Lung (tissue), 11 donors: ENCODE measurements at regions not wholly inside any gene's neighbourhood (a gene's known extent, or its start where the extent isn't known, plus 50 kb on each side); places are given as distances from the start of the nearest gene placed in this dataset.

Source experiments
- ATAC-seq: fragments of 200-7000 bp; cut with Tn5 transposase; one replicate; pipeline ENCODE4 v1.9.1; 2020; ENCODE audit warnings: moderate number of reproducible peaks; ENCODE audit not compliant: insufficient read depth, low FRiP score
- DNase-seq, 3 donors: peaks; one replicate each; pipeline ENCODE4 v3.0.0-alpha.2; 2013 to 2017
- H3K27ac ChIP-seq, 2 donors: one replicate each; pipeline ENCODE4 v1.5.1; 2013; ENCODE audit warnings: mild to moderate bottlenecking in 2 of 2, moderate library complexity in 2 of 2, control low read depth in 1 of 2, inconsistent platforms in 1 of 2, low read depth in 1 of 2, low read length in 1 of 2
- H3K27me3 ChIP-seq, 3 donors: one replicate each; pipeline ENCODE4 v1.5.1; 2013; ENCODE audit warnings: low read length in 2 of 3; ENCODE audit not compliant: control insufficient read depth in 3 of 3, insufficient read depth in 3 of 3
- H3K36me3 ChIP-seq, 4 donors: one replicate each; pipeline ENCODE4 v1.5.1; 2013; ENCODE audit warnings: low read length in 4 of 4, mild to moderate bottlenecking in 1 of 4, moderate library complexity in 1 of 4; ENCODE audit not compliant: control insufficient read depth in 4 of 4, insufficient read depth in 4 of 4
- H3K4me1 ChIP-seq, 5 donors: one replicate each; pipeline ENCODE4 v1.5.1; 2013; ENCODE audit warnings: low read length in 5 of 5, mild to moderate bottlenecking in 2 of 5, moderate library complexity in 1 of 5; ENCODE audit not compliant: control insufficient read depth in 5 of 5, insufficient read depth in 5 of 5
- H3K4me3 ChIP-seq: one replicate; pipeline ENCODE4 v1.5.1; 2013; ENCODE audit warnings: mild to moderate bottlenecking, control low read depth, moderate library complexity
- H3K9ac ChIP-seq, 2 donors: one replicate each; pipeline ENCODE4 v1.5.1; 2013; ENCODE audit warnings: low read length in 2 of 2, control low read depth in 1 of 2; ENCODE audit not compliant: insufficient read depth in 1 of 2
- H3K9me3 ChIP-seq, 4 donors: one replicate each; pipeline ENCODE4 v1.5.1; 2013; ENCODE audit warnings: low read length in 3 of 4, mild to moderate bottlenecking in 1 of 4, moderate library complexity in 1 of 4; ENCODE audit not compliant: control insufficient read depth in 4 of 4, insufficient read depth in 3 of 4
- CTCF ChIP-seq: IDR thresholded peaks from 2 replicates; pipeline ENCODE4 v1.5.1; 2012; ENCODE audit warnings: mild to moderate bottlenecking; ENCODE audit errors: control extremely low read depth, extremely low read depth
- WGBS, 2 donors: extraction: QIAGEN DNeasy Blood & Tissue Kit; methylation state at CpG; one replicate each; pipeline ENCODE4 v1.1.7; 2013; 5-methylcytosine and 5-hydroxymethylcytosine counted together
- donor health status: control.
- donor health status: control.
- donor health status: Bipolar disorder and iron deficiency.
- donor health status: healthy.
- donor health status: DM: yes; HTN: yes; CAD: no.

GRCh38 chr3:86388820-86389219 lies 602.1 kb downstream of the VGLL3 start:
- Histone ChIP-seq H3K4me1 (no peaks in the 10 kb centered on the region), H3K36me3 (no peaks in the 10 kb centered on the region), H3K27ac (no peak overlapping the region), H3K4me3 (no peak overlapping the region), H3K9me3 (no peaks in the 10 kb centered on the region), H3K27me3 (no peaks in the 10 kb centered on the region), H3K9ac (no peak overlapping the region)
- no peak for ATAC-seq
- no peak for DNase-seq
- TF ChIP-seq CTCF: no peak
- WGBS, 2 donors: 82% methylated on average over 4 of the region's 4 CpGs

GRCh38 chr3:86382556-86382955 lies 608.4 kb downstream of the VGLL3 start:
- DNase-seq (no peak), ATAC-seq (no peak)
- no peak overlapping the region for H3K27ac ChIP-seq
- no peaks in the 10 kb centered on the region for H3K4me1 ChIP-seq
- WGBS, 2 donors: 85 to 88% methylated on average over 3 of the region's 3 CpGs
- no peaks in the 10 kb centered on the region for H3K36me3 ChIP-seq
- TF ChIP-seq CTCF: no peak
- no peak overlapping the region for H3K4me3 ChIP-seq
- no peak overlapping the region for H3K9ac ChIP-seq
- no peaks in the 10 kb centered on the region for H3K27me3 ChIP-seq
- no peaks in the 10 kb centered on the region for H3K9me3 ChIP-seq

GRCh38 chr3:86381247-86381646 lies 609.7 kb downstream of the VGLL3 start:
- Histone ChIP-seq H3K36me3 (no peaks in the 10 kb centered on the region), H3K27ac (no peak overlapping the region), H3K4me1 (no peaks in the 10 kb centered on the region), H3K4me3 (no peak overlapping the region), H3K27me3 (no peaks in the 10 kb centered on the region), H3K9me3 (no peaks in the 10 kb centered on the region), H3K9ac (no peak overlapping the region)
- DNase-seq (no peak), ATAC-seq (no peak)
- TF ChIP-seq CTCF: no peak
- 85 to 90% methylated on average over 2 of the region's 2 CpGs for WGBS, 2 donors

GRCh38 chr3:86379280-86379679 lies 611.7 kb downstream of the VGLL3 start:
- Histone ChIP-seq H3K36me3 (no peaks in the 10 kb centered on the region), H3K9me3 (no peaks in the 10 kb centered on the region), H3K27ac (no peak overlapping the region), H3K4me3 (no peak overlapping the region), H3K27me3 (no peaks in the 10 kb centered on the region), H3K4me1 (no peaks in the 10 kb centered on the region), H3K9ac (no peak overlapping the region)
- DNase-seq: no peak
- 86 to 90% methylated on average over 2 of the region's 2 CpGs for WGBS, 2 donors
- no peak for TF ChIP-seq CTCF
- ATAC-seq: no peak
